ENCODE measurements at regions not wholly inside any gene's neighbourhood (a gene's known extent, or its start where the extent isn't known, plus 50 kb on each side); places are given as distances from the start of the nearest gene placed in this dataset.

DNA sequence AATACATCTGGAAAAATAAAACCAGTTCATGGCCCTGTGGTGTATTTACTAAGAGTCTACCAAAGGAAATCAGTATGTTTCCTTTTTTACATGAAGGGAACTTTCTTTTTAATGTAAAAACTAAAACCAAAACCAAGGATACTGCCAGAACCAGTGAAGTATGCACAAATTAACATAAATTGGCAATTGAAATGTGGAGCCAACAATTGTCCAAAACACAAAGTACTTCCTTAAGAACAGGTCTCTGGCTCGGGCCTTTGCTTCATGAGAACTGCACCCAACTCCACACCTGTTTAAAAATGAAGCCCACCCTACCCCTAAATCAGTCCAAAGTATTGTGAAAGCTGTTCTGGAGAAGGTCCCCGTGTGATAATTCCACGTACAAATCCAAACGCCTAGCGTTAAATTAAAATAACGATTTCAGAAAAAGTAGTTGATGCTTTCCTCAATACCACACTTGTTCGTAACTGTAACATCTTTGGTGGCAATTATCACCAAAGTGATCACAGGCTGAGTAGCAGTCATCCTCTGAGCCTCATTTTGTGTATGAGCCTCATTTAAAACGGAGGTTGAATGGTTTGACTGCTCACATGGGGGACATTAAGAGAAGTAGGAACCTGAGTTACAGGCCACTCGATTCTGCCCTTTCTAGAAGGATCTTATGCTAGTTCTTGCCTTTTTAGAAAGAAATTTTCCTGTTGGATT lies 93.0 kb downstream of the GEMIN8 start:
- TF ChIP-seq, protein P1, sequence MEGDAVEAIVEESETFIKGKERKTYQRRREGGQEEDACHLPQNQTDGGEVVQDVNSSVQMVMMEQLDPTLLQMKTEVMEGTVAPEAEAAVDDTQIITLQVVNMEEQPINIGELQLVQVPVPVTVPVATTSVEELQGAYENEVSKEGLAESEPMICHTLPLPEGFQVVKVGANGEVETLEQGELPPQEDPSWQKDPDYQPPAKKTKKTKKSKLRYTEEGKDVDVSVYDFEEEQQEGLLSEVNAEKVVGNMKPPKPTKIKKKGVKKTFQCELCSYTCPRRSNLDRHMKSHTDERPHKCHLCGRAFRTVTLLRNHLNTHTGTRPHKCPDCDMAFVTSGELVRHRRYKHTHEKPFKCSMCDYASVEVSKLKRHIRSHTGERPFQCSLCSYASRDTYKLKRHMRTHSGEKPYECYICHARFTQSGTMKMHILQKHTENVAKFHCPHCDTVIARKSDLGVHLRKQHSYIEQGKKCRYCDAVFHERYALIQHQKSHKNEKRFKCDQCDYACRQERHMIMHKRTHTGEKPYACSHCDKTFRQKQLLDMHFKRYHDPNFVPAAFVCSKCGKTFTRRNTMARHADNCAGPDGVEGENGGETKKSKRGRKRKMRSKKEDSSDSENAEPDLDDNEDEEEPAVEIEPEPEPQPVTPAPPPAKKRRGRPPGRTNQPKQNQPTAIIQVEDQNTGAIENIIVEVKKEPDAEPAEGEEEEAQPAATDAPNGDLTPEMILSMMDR (IDR thresholded peaks at IDR 0.05) = no peak
- TF ChIP-seq EZH2 (IDR thresholded peaks at IDR 0.05; ENCODE audit: borderline replicate concordance, insufficient read depth, low read depth, low read length, poor library complexity, severe bottlenecking) = no peak

All from B cell (primary cell).